Endothelial cell of umbilical vein (primary cell): ENCODE measurements at regions not wholly inside any gene's neighbourhood (a gene's known extent, or its start where the extent isn't known, plus 50 kb on each side); places are given as distances from the start of the nearest gene placed in this dataset.

Source experiments
- EZH2 ChIP-seq: IDR thresholded peaks from 2 replicates; pipeline ENCODE4 v1.6.1; 2012; ENCODE audit warnings: borderline replicate concordance, low read depth, mild to moderate bottlenecking, moderate library complexity, low read length, inconsistent platforms; ENCODE audit not compliant: severe bottlenecking
- GATA2 ChIP-seq: IDR thresholded peaks from 2 replicates; pipeline ENCODE4 v1.7.0; 2011; ENCODE audit warnings: low read depth, mild to moderate bottlenecking, moderate library complexity, mixed read lengths, low read length; ENCODE audit not compliant: insufficient read length, insufficient read depth
- POLR2A ChIP-seq: IDR thresholded peaks from 2 replicates; pipeline ENCODE4 v1.6.1; 2012; ENCODE audit warnings: low read depth, mild to moderate bottlenecking, control low read depth, low read length
- POLR2AphosphoS5 ChIP-seq: IDR thresholded peaks from 2 replicates; pipeline ENCODE4 v1.6.1; 2012; ENCODE audit warnings: low read depth, mild to moderate bottlenecking, control low read depth, low read length, moderate library complexity; ENCODE audit not compliant: insufficient read depth
- TF ChIP-seq, protein P1 (sequence below), 2 donors: IDR thresholded peaks; 1 replicate in 1 of 2; 2 replicates in 1 of 2; pipeline ENCODE4 v1.5.1; 2011; ENCODE audit warnings: low read length in 2 of 2, mild to moderate bottlenecking in 2 of 2, moderate library complexity in 2 of 2, control low read depth in 1 of 2, inconsistent platforms in 1 of 2, low read depth in 1 of 2; ENCODE audit not compliant: insufficient read depth in 1 of 2; ENCODE audit errors: extremely low read depth in 1 of 2
- TF ChIP-seq, protein P2 (sequence below): IDR thresholded peaks from 2 replicates; pipeline ENCODE4 v1.6.1; 2011; ENCODE audit not compliant: insufficient read depth, insufficient read length

DNA sequence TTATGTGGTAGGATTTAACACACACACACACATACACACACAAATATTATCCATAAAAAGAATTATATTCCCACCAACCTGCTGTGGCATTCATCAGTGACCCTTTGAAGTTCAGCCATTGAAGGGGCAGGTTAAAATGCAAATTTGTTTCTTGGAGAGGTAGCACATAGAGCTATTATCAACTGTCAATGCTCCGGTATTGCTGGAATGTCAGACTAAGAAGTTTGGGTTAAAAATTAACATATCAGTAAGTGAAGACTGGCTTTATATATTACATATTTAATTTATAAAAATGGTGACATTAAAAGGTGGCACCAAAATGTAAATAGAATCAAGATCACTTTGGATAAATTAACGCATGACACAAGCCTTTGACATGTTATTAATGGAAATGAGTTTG, 207.3 kb downstream of the DAD1 start:
- TF ChIP-seq, protein P1, sequence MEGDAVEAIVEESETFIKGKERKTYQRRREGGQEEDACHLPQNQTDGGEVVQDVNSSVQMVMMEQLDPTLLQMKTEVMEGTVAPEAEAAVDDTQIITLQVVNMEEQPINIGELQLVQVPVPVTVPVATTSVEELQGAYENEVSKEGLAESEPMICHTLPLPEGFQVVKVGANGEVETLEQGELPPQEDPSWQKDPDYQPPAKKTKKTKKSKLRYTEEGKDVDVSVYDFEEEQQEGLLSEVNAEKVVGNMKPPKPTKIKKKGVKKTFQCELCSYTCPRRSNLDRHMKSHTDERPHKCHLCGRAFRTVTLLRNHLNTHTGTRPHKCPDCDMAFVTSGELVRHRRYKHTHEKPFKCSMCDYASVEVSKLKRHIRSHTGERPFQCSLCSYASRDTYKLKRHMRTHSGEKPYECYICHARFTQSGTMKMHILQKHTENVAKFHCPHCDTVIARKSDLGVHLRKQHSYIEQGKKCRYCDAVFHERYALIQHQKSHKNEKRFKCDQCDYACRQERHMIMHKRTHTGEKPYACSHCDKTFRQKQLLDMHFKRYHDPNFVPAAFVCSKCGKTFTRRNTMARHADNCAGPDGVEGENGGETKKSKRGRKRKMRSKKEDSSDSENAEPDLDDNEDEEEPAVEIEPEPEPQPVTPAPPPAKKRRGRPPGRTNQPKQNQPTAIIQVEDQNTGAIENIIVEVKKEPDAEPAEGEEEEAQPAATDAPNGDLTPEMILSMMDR (IDR thresholded peaks at IDR 0.05; ENCODE audit: extremely low read depth in 1 of 2, insufficient read depth in 1 of 2, low read depth in 1 of 2, low read length in 2 of 2), result no peak
- TF ChIP-seq GATA2 (no peak), POLR2AphosphoS5 (no peak), POLR2A (no peak), EZH2 (no peak)
- TF ChIP-seq, protein P2, sequence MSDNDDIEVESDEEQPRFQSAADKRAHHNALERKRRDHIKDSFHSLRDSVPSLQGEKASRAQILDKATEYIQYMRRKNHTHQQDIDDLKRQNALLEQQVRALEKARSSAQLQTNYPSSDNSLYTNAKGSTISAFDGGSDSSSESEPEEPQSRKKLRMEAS, result no peak
